ENCODE measurements at regions not wholly inside any gene's neighbourhood (a gene's known extent, or its start where the extent isn't known, plus 50 kb on each side); places are given as distances from the start of the nearest gene placed in this dataset.

- H3K4me3 ChIP-seq (ENCODE audit: low read depth, low read length): no peak overlapping the region
- ATAC-seq (ENCODE audit: low read depth in 2 of 2) (no peak), DNase-seq (no peak)
- H3K9me3 Mint-ChIP-seq: peaks cover 0 to 13% (median 3%) of the 10 kb centered on the region in 7 donors
- no peaks in the 10 kb centered on the region for H3K36me3 ChIP-seq (ENCODE audit: control insufficient read depth, insufficient read depth, low read length)
- no peaks in the 10 kb centered on the region for H3K9me3 ChIP-seq (ENCODE audit: control insufficient read depth in 2 of 2, low read length in 2 of 2)
- H3K4me3 Mint-ChIP-seq: no peak overlapping the region
- no peak overlapping the region for H3K27ac Mint-ChIP-seq
- no peaks in the 10 kb centered on the region for H3K4me1 Mint-ChIP-seq
- no peaks in the 10 kb centered on the region for H3K36me3 Mint-ChIP-seq
- no peak overlapping the region for H3K27ac ChIP-seq (ENCODE audit: insufficient read depth, low read length, poor library complexity, severe bottlenecking)
- H3K27me3 ChIP-seq (ENCODE audit: control insufficient read depth, insufficient read depth, low read length): no peaks in the 10 kb centered on the region
- no peaks in the 10 kb centered on the region for H3K4me1 ChIP-seq (ENCODE audit: control insufficient read depth, insufficient read depth, low read length, poor library complexity, severe bottlenecking)
- no peaks in the 10 kb centered on the region for H3K27me3 Mint-ChIP-seq
Measured at GRCh38 chr4:156265407-156265806, 311.7 kb upstream of the CTSO start.

GRCh38 chr4:156261230-156261629, 307.6 kb upstream of the CTSO start:
- Mint-ChIP-seq H3K4me1 (no peaks in the 10 kb centered on the region), H3K36me3 (no peaks in the 10 kb centered on the region), H3K27me3 (no peaks in the 10 kb centered on the region), H3K27ac (no peak overlapping the region), H3K9me3 (peaks cover 0 to 9% (median 4%) of the 10 kb centered on the region in 7 donors), H3K4me3 (no peak overlapping the region)
- no peak for ATAC-seq (ENCODE audit: low read depth in 2 of 2)
- H3K27me3 ChIP-seq (ENCODE audit: control insufficient read depth, insufficient read depth, low read length): no peaks in the 10 kb centered on the region
- H3K27ac ChIP-seq (ENCODE audit: insufficient read depth, low read length, poor library complexity, severe bottlenecking): no peak overlapping the region
- H3K4me3 ChIP-seq (ENCODE audit: low read depth, low read length): no peak overlapping the region
- no peak for DNase-seq
- H3K9me3 ChIP-seq (ENCODE audit: control insufficient read depth in 2 of 2, low read length in 2 of 2): no peaks in the 10 kb centered on the region
- H3K36me3 ChIP-seq (ENCODE audit: control insufficient read depth, insufficient read depth, low read length): no peaks in the 10 kb centered on the region
- no peaks in the 10 kb centered on the region for H3K4me1 ChIP-seq (ENCODE audit: control insufficient read depth, insufficient read depth, low read length, poor library complexity, severe bottlenecking)

- DNase-seq (no peak), ATAC-seq (ENCODE audit: low read depth in 2 of 2) (no peak)
- Mint-ChIP-seq H3K4me1 (no peaks in the 10 kb centered on the region), H3K36me3 (no peaks in the 10 kb centered on the region), H3K4me3 (no peak overlapping the region), H3K27ac (no peak overlapping the region), H3K27me3 (no peaks in the 10 kb centered on the region), H3K9me3 (peaks cover 0 to 10% (median 5%) of the 10 kb centered on the region in 7 donors)
- H3K27ac ChIP-seq (ENCODE audit: insufficient read depth, low read length, poor library complexity, severe bottlenecking): no peak overlapping the region
- no peaks in the 10 kb centered on the region for H3K9me3 ChIP-seq (ENCODE audit: control insufficient read depth in 2 of 2, low read length in 2 of 2)
- no peaks in the 10 kb centered on the region for H3K36me3 ChIP-seq (ENCODE audit: control insufficient read depth, insufficient read depth, low read length)
- no peak overlapping the region for H3K4me3 ChIP-seq (ENCODE audit: low read depth, low read length)
- H3K4me1 ChIP-seq (ENCODE audit: control insufficient read depth, insufficient read depth, low read length, poor library complexity, severe bottlenecking): no peaks in the 10 kb centered on the region
- H3K27me3 ChIP-seq (ENCODE audit: control insufficient read depth, insufficient read depth, low read length): no peaks in the 10 kb centered on the region
Measured at GRCh38 chr4:156255230-156256007, 301.8 kb upstream of the CTSO start.

GRCh38 chr4:156252358-156252921, 298.8 kb upstream of the CTSO start:
- Mint-ChIP-seq H3K9me3 (peaks cover under 1 to 10% (median 6%) of the 10 kb centered on the region in 7 donors), H3K36me3 (no peaks in the 10 kb centered on the region), H3K4me3 (no peak overlapping the region), H3K4me1 (no peaks in the 10 kb centered on the region), H3K27me3 (no peaks in the 10 kb centered on the region), H3K27ac (no peak overlapping the region)
- no peak for DNase-seq
- Histone ChIP-seq H3K9me3 (ENCODE audit: control insufficient read depth in 2 of 2, low read length in 2 of 2) (no peaks in the 10 kb centered on the region), H3K4me1 (ENCODE audit: control insufficient read depth, insufficient read depth, low read length, poor library complexity, severe bottlenecking) (no peaks in the 10 kb centered on the region), H3K36me3 (ENCODE audit: control insufficient read depth, insufficient read depth, low read length) (no peaks in the 10 kb centered on the region), H3K27ac (ENCODE audit: insufficient read depth, low read length, poor library complexity, severe bottlenecking) (no peak overlapping the region), H3K4me3 (ENCODE audit: low read depth, low read length) (no peak overlapping the region), H3K27me3 (ENCODE audit: control insufficient read depth, insufficient read depth, low read length) (no peaks in the 10 kb centered on the region)
- no peak for ATAC-seq (ENCODE audit: low read depth in 2 of 2)

GRCh38 chr4:156251373-156252065, 297.9 kb upstream of the CTSO start:
- no peaks in the 10 kb centered on the region for H3K4me1 ChIP-seq (ENCODE audit: control insufficient read depth, insufficient read depth, low read length, poor library complexity, severe bottlenecking)
- H3K27ac Mint-ChIP-seq: no peak overlapping the region
- H3K4me1 Mint-ChIP-seq: no peaks in the 10 kb centered on the region
- ATAC-seq (ENCODE audit: low read depth in 2 of 2): no peak
- no peaks in the 10 kb centered on the region for H3K9me3 ChIP-seq (ENCODE audit: control insufficient read depth in 2 of 2, low read length in 2 of 2)
- no peak overlapping the region for H3K27ac ChIP-seq (ENCODE audit: insufficient read depth, low read length, poor library complexity, severe bottlenecking)
- H3K9me3 Mint-ChIP-seq: peaks cover 0 to 11% (median 6%) of the 10 kb centered on the region in 7 donors
- no peaks in the 10 kb centered on the region for H3K36me3 ChIP-seq (ENCODE audit: control insufficient read depth, insufficient read depth, low read length)
- H3K36me3 Mint-ChIP-seq: no peaks in the 10 kb centered on the region
- no peaks in the 10 kb centered on the region for H3K27me3 ChIP-seq (ENCODE audit: control insufficient read depth, insufficient read depth, low read length)
- H3K27me3 Mint-ChIP-seq: no peaks in the 10 kb centered on the region
- no peak overlapping the region for H3K4me3 Mint-ChIP-seq
- no peak overlapping the region for H3K4me3 ChIP-seq (ENCODE audit: low read depth, low read length)
- DNase-seq: no peak

- H3K4me1 ChIP-seq (ENCODE audit: control insufficient read depth, insufficient read depth, low read length, poor library complexity, severe bottlenecking): no peaks in the 10 kb centered on the region
- Mint-ChIP-seq H3K27ac (no peak overlapping the region), H3K27me3 (no peaks in the 10 kb centered on the region), H3K4me3 (no peak overlapping the region), H3K4me1 (no peaks in the 10 kb centered on the region), H3K9me3 (peaks cover 0 to 11% (median 5%) of the 10 kb centered on the region in 7 donors), H3K36me3 (no peaks in the 10 kb centered on the region)
- ATAC-seq (ENCODE audit: low read depth in 2 of 2) (no peak), DNase-seq (no peak)
- H3K4me3 ChIP-seq (ENCODE audit: low read depth, low read length): no peak overlapping the region
- H3K36me3 ChIP-seq (ENCODE audit: control insufficient read depth, insufficient read depth, low read length): no peaks in the 10 kb centered on the region
- no peak overlapping the region for H3K27ac ChIP-seq (ENCODE audit: insufficient read depth, low read length, poor library complexity, severe bottlenecking)
- H3K9me3 ChIP-seq (ENCODE audit: control insufficient read depth in 2 of 2, low read length in 2 of 2): no peaks in the 10 kb centered on the region
- no peaks in the 10 kb centered on the region for H3K27me3 ChIP-seq (ENCODE audit: control insufficient read depth, insufficient read depth, low read length)
Measured at GRCh38 chr4:156248917-156249316, 295.3 kb upstream of the CTSO start.

- no peaks in the 10 kb centered on the region for H3K4me1 Mint-ChIP-seq
- H3K27me3 Mint-ChIP-seq: no peaks in the 10 kb centered on the region
- no peaks in the 10 kb centered on the region for H3K9me3 ChIP-seq (ENCODE audit: control insufficient read depth in 2 of 2, low read length in 2 of 2)
- H3K4me3 ChIP-seq (ENCODE audit: low read depth, low read length): no peak overlapping the region
- H3K27ac ChIP-seq (ENCODE audit: insufficient read depth, low read length, poor library complexity, severe bottlenecking): no peak overlapping the region
- ATAC-seq (ENCODE audit: low read depth in 2 of 2) (no peak), DNase-seq (no peak)
- no peaks in the 10 kb centered on the region for H3K36me3 Mint-ChIP-seq
- H3K4me3 Mint-ChIP-seq: no peak overlapping the region
- no peaks in the 10 kb centered on the region for H3K4me1 ChIP-seq (ENCODE audit: control insufficient read depth, insufficient read depth, low read length, poor library complexity, severe bottlenecking)
- peaks cover 0 to 11% (median 2%) of the 10 kb centered on the region in 7 donors for H3K9me3 Mint-ChIP-seq
- H3K36me3 ChIP-seq (ENCODE audit: control insufficient read depth, insufficient read depth, low read length): no peaks in the 10 kb centered on the region
- no peaks in the 10 kb centered on the region for H3K27me3 ChIP-seq (ENCODE audit: control insufficient read depth, insufficient read depth, low read length)
- H3K27ac Mint-ChIP-seq: no peak overlapping the region
Measured at GRCh38 chr4:156247470-156247869, 293.8 kb upstream of the CTSO start.

All from CD4-positive, CD25-positive, alpha-beta regulatory T cell (primary cell).